Upper lobe of left lung (tissue), 4 donors: ENCODE measurements at regions not wholly inside any gene's neighbourhood (a gene's known extent, or its start where the extent isn't known, plus 50 kb on each side); places are given as distances from the start of the nearest gene placed in this dataset.

ENCODE experiments used
- CTCF ChIP-seq, 6 experiments: fragments of 450-650 bp in 4 of 6; fragments of 200-600 bp in 2 of 6; sonication (generic) in 2 of 6; IDR thresholded peaks; one replicate each; pipeline ENCODE4 v1.5.1; 2016 to 2019; ENCODE audit warnings: antibody characterized with exemption in 6 of 6
- POLR2A ChIP-seq, 4 donors: fragments of 450-650 bp; IDR thresholded peaks; one replicate each; pipeline ENCODE4 v1.5.1; 2016 to 2017; ENCODE audit warnings: antibody characterized with exemption in 4 of 4, mild to moderate bottlenecking in 2 of 4
- POLR2AphosphoS5 ChIP-seq, 2 donors: sonication (generic); formaldehyde crosslinking; IDR thresholded peaks; one replicate each; pipeline ENCODE4 v1.5.1; 2017; ENCODE audit warnings: antibody characterized with exemption in 2 of 2

GRCh38 chr12:4026020-4026358 lies 152.8 kb upstream of the PARP11 start:
- TF ChIP-seq CTCF (IDR thresholded peaks at IDR 0.05) (no peak), POLR2AphosphoS5 (IDR thresholded peaks at IDR 0.05) (no peak), POLR2A (IDR thresholded peaks at IDR 0.05) (no peak)
